HepG2 (cell line): ENCODE measurements at regions not wholly inside any gene's neighbourhood (a gene's known extent, or its start where the extent isn't known, plus 50 kb on each side); places are given as distances from the start of the nearest gene placed in this dataset.

Source experiments
- ADNP ChIP-seq: sonication (generic); formaldehyde crosslinking; IDR thresholded peaks from 2 replicates; pipeline ENCODE4 v1.4.0; 2020; ENCODE audit warnings: missing genetic modification reagents
- ARID5B ChIP-seq: IDR thresholded peaks from 2 replicates; pipeline ENCODE4 v1.4.0; 2020; ENCODE audit warnings: mild to moderate bottlenecking, missing genetic modification reagents
- DDIT3 ChIP-seq: sonication (generic); formaldehyde crosslinking; IDR thresholded peaks from 2 replicates; pipeline ENCODE4 v1.4.0; 2020; ENCODE audit warnings: mild to moderate bottlenecking, missing genetic modification reagents
- FOXA1 ChIP-seq, 2 experiments: fragments of 450-650 bp in 1 of 2; sonication (generic) in 1 of 2; formaldehyde crosslinking in 1 of 2; IDR thresholded peaks; 2 replicates each; pipeline versions ENCODE4 v1.4.0 to v1.6.1; 2016 to 2020; ENCODE audit warnings: missing genetic modification reagents in 1 of 2
- FOXC1 ChIP-seq: sonication (generic); formaldehyde crosslinking; IDR thresholded peaks from 2 replicates; pipeline ENCODE4 v1.8.0; 2022; ENCODE audit warnings: mild to moderate bottlenecking, missing genetic modification reagents, borderline replicate concordance
- KAT7 ChIP-seq: IDR thresholded peaks from 2 replicates; pipeline ENCODE4 v1.6.1; 2018; ENCODE audit warnings: borderline replicate concordance, missing compliant biosample characterization
- KMT2A ChIP-seq: sonication (generic); formaldehyde crosslinking; IDR thresholded peaks from 2 replicates; pipeline ENCODE4 v1.4.0; 2020; ENCODE audit warnings: missing genetic modification reagents
- MAFF ChIP-seq: IDR thresholded peaks from 2 replicates; pipeline ENCODE4 v1.6.1; 2011; ENCODE audit warnings: low read depth, low read length, improper control_type of control experiment
- NFYB ChIP-seq: sonication (generic); formaldehyde crosslinking; IDR thresholded peaks from 2 replicates; pipeline ENCODE4 v1.4.0; 2020; ENCODE audit warnings: missing genetic modification reagents
- PAXIP1 ChIP-seq: sonication (generic); formaldehyde crosslinking; conservative IDR thresholded peaks from 2 replicates; pipeline ENCODE4 v1.4.0; 2020; ENCODE audit warnings: mild to moderate bottlenecking, missing genetic modification reagents, moderate library complexity
- RBFOX2 ChIP-seq: fragments of 200-400 bp; formaldehyde crosslinking; IDR thresholded peaks from 2 replicates; pipeline ENCODE4 v1.6.1; 2017; ENCODE audit warnings: low read depth, mild to moderate bottlenecking, low read length
- SATB2 ChIP-seq: sonication (generic); formaldehyde crosslinking; IDR thresholded peaks from 2 replicates; pipeline ENCODE4 v1.5.0; 2020; ENCODE audit warnings: missing genetic modification reagents
- TEF ChIP-seq: sonication (generic); formaldehyde crosslinking; IDR thresholded peaks from 2 replicates; pipeline ENCODE4 v1.5.0; 2020; ENCODE audit warnings: missing genetic modification reagents
- ZBTB37 ChIP-seq: sonication (generic); formaldehyde crosslinking; IDR thresholded peaks from 2 replicates; pipeline ENCODE4 v1.4.0; 2020; ENCODE audit warnings: mild to moderate bottlenecking, missing genetic modification reagents
- ZGPAT ChIP-seq: IDR thresholded peaks from 2 replicates; pipeline ENCODE4 v1.6.1; 2016; ENCODE audit warnings: mild to moderate bottlenecking
- ZNF256 ChIP-seq: sonication (generic); formaldehyde crosslinking; conservative IDR thresholded peaks from 2 replicates; pipeline ENCODE4 v1.4.0; 2020; ENCODE audit warnings: missing genetic modification reagents
- ZNF501 ChIP-seq: sonication (generic); formaldehyde crosslinking; IDR thresholded peaks from 2 replicates; pipeline ENCODE4 v1.5.1; 2020; ENCODE audit warnings: mild to moderate bottlenecking, moderate library complexity, missing genetic modification reagents
- ZNF552 ChIP-seq: sonication (generic); formaldehyde crosslinking; IDR thresholded peaks from 2 replicates; pipeline ENCODE4 v1.9.0; 2022; ENCODE audit warnings: missing genetic modification reagents, mild to moderate bottlenecking, borderline replicate concordance
- ZNF747 ChIP-seq: sonication (generic); formaldehyde crosslinking; IDR thresholded peaks from 2 replicates; pipeline ENCODE4 v1.8.1; 2023; ENCODE audit warnings: missing genetic modification reagents, mild to moderate bottlenecking, borderline replicate concordance
- ZNF775 ChIP-seq: sonication (generic); formaldehyde crosslinking; IDR thresholded peaks from 2 replicates; pipeline ENCODE4 v1.4.0; 2020; ENCODE audit warnings: missing genetic modification reagents, mild to moderate bottlenecking, moderate library complexity, borderline replicate concordance

GRCh38 chr2:210899131-210899530, 342.7 kb downstream of the CPS1 start (continued):
- TF ChIP-seq PAXIP1 (CRISPR knock-in tag) (no peak), ZGPAT (no peak), KMT2A (CRISPR knock-in tag) (no peak), ZNF747 (CRISPR knock-in tag) (no peak), KAT7 (CRISPR knock-in tag) (no peak), NFYB (CRISPR knock-in tag) (no peak), ADNP (CRISPR knock-in tag) (no peak), ZNF775 (CRISPR knock-in tag) (no peak), ZBTB37 (CRISPR knock-in tag) (no peak), RBFOX2 (no peak), ZNF256 (no peak), DDIT3 (CRISPR knock-in tag) (no peak), ZNF552 (CRISPR knock-in tag) (no peak), SATB2 (CRISPR knock-in tag) (no peak), MAFF (no peak), FOXC1 (no peak), ARID5B (CRISPR knock-in tag) (peak; percentile 47; the same call in 1 of the 2 replicates), FOXA1 (IDR thresholded peaks at IDR 0.05) (no peak), FOXA1 (CRISPR knock-in tag; IDR thresholded peaks at IDR 0.05) (peak; percentile 30), TEF (CRISPR knock-in tag) (no peak), ZNF501 (CRISPR knock-in tag) (no peak)
